ENCODE measurements at regions not wholly inside any gene's neighbourhood (a gene's known extent, or its start where the extent isn't known, plus 50 kb on each side); places are given as distances from the start of the nearest gene placed in this dataset.

DNA sequence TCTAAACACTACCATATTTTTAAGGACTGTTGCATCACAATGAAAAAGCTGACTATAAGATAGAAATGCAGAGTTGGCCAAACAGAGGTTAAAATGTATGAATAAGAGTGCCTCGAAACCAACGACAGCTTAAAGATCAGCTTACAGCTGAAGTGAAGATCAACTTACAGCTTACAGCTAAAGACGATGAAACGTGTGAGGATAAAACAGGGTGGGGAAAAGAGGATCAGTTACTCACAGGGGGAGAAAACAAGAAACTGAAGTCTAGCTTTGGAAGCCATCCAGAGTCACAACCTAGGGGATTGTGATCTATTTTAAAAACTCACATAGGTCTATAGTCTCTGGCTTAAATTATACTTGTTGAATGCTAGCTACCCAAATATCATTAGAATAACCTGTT is 220.0 kb downstream of the SNCAIP start:
- no peak for DNase-seq (ENCODE audit: low spot score in 2 of 2)
- H3K4me3 ChIP-seq (ENCODE audit: low read depth, poor library complexity, severe bottlenecking), result no peak overlapping the region
- WGBS, 2 donors, result 38 to 40% methylated on average over 4 of the region's 4 CpGs
- intact Hi-C loops (cut with DNase I; ENCODE audit: low total_unique reads), result no loop called here
- TF ChIP-seq, protein P1, sequence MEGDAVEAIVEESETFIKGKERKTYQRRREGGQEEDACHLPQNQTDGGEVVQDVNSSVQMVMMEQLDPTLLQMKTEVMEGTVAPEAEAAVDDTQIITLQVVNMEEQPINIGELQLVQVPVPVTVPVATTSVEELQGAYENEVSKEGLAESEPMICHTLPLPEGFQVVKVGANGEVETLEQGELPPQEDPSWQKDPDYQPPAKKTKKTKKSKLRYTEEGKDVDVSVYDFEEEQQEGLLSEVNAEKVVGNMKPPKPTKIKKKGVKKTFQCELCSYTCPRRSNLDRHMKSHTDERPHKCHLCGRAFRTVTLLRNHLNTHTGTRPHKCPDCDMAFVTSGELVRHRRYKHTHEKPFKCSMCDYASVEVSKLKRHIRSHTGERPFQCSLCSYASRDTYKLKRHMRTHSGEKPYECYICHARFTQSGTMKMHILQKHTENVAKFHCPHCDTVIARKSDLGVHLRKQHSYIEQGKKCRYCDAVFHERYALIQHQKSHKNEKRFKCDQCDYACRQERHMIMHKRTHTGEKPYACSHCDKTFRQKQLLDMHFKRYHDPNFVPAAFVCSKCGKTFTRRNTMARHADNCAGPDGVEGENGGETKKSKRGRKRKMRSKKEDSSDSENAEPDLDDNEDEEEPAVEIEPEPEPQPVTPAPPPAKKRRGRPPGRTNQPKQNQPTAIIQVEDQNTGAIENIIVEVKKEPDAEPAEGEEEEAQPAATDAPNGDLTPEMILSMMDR (IDR thresholded peaks at IDR 0.05), result no peak
- no peak for TF ChIP-seq POLR2A (IDR thresholded peaks at IDR 0.05)

DNA sequence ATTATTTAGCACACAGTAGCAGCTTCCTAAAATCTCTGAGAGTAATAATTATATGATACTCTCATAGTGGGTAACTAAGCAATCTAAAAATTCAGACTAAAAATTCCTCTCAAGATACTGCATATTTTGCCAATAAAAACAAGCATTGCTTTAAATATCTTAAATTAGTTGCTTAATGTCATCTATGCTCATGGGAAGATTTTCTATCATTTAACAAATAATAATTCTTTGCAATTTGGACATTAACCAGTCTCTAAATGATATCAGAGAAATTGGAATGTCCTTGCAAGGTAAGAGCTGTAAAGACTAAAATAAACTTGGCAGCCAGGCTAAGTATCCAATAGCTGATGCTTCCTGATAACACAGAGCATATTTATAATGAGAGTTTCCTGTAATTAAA is 221.8 kb downstream of the SNCAIP start:
- no peak overlapping the region for H3K4me3 ChIP-seq (ENCODE audit: low read depth, poor library complexity, severe bottlenecking)
- DNase-seq (ENCODE audit: low spot score in 2 of 2), result no peak
- no peak for TF ChIP-seq POLR2A (IDR thresholded peaks at IDR 0.05)
- TF ChIP-seq, protein P1 (IDR thresholded peaks at IDR 0.05), result no peak
- intact Hi-C loops (cut with DNase I; ENCODE audit: low total_unique reads), result no loop called here

DNA sequence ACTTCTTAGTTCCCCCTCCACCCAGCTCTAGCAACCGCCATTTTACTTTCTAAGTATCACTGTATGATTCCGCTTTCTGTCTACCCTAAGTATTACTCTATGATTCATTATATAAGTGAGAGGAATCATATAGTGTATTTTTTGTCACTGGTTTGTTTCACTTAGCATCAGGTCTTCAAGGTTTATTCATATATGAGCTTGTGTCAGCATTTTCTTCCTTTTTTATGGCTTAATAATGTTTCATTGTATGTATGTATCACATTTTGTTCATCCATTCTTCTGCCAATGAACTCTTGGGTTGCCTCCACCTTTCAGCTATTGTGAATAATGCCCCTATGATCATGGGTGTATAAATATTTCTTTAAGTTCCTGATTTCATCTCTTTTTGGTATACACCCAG is 222.8 kb downstream of the SNCAIP start:
- WGBS, 2 donors, result 73 to 97% methylated on average over 2 of the region's 2 CpGs
- intact Hi-C loops (cut with DNase I; ENCODE audit: low total_unique reads), result no loop called here
- no peak overlapping the region for H3K4me3 ChIP-seq (ENCODE audit: low read depth, poor library complexity, severe bottlenecking)
- no peak for DNase-seq (ENCODE audit: low spot score in 2 of 2)
- no peak for TF ChIP-seq POLR2A (IDR thresholded peaks at IDR 0.05)
- TF ChIP-seq, protein P1 (IDR thresholded peaks at IDR 0.05), result no peak

DNA sequence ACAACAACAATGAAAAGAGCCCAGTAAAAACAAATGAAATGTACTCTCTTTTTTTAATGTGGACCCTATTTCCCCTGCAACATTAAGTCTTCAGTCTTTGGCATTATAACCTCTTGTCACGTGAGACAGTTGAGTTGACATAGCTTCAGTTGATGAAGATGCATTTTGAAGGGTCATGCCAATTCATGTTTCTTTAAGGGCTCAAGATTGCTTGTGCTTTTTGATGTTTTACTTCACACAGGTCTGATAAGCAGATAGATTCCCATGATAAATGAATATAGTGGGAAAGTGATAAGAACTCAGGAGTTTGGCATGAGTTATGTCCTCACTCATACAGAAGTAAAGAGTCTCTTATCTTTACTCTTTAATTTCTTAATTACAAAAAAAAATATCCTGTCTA is 229.4 kb downstream of the SNCAIP start:
- no peak overlapping the region for H3K4me3 ChIP-seq (ENCODE audit: low read depth, poor library complexity, severe bottlenecking)
- WGBS, 2 donors, result 70 to 73% methylated on average over 1 of the region's 1 CpG
- no peak for TF ChIP-seq POLR2A (IDR thresholded peaks at IDR 0.05)
- TF ChIP-seq, protein P1 (IDR thresholded peaks at IDR 0.05), result no peak
- intact Hi-C loops (cut with DNase I; ENCODE audit: low total_unique reads), result no loop called here
- DNase-seq (ENCODE audit: low spot score in 2 of 2), result no peak

DNA sequence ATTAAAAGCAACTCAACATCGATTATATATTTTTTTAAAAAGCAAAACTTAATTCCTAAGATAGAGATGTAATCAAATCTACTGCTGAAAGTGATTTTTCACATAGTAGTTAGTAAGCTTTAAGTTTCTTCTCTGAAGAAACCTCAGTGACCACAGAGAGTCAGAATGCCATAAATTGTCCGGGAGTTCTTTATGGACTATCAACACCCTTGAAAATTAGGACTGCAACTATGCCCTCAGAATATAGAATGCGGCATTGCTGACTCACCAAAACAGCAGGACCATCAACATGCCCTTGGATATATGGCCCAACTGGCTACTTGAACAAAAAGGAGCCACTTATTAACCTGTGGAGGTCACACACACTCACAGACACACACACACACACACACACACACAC is 228.9 kb upstream of the SNX2 start:
- intact Hi-C loops (cut with DNase I; ENCODE audit: low total_unique reads), result no loop called here
- TF ChIP-seq, protein P1 (IDR thresholded peaks at IDR 0.05), result no peak
- TF ChIP-seq POLR2A (IDR thresholded peaks at IDR 0.05), result no peak
- no peak for DNase-seq (ENCODE audit: low spot score in 2 of 2)
- H3K4me3 ChIP-seq (ENCODE audit: low read depth, poor library complexity, severe bottlenecking), result no peak overlapping the region
- WGBS, 2 donors, result 68 to 69% methylated on average over 3 of the region's 3 CpGs

DNA sequence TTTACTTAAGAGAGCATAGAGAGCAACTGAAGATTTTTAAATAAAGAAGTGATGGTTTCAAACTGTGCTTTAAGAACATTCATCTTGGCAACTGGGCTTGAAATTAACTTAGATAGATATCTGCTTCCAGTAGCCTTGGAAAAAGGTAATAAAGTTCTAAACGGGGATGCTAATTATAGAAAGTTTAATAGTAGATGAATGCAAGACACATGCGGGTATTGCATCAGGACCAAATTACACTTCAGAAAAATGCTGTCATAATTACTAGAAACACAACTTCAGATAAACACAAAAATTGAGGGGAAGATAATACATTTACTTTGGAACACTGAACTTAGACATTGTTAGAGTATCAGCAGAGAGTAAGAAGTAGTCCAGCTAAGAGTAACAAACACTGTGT is 227.7 kb upstream of the SNX2 start:
- intact Hi-C loops (cut with DNase I; ENCODE audit: low total_unique reads), result no loop called here
- TF ChIP-seq, protein P1 (IDR thresholded peaks at IDR 0.05), result no peak
- no peak for TF ChIP-seq POLR2A (IDR thresholded peaks at IDR 0.05)
- H3K4me3 ChIP-seq (ENCODE audit: low read depth, poor library complexity, severe bottlenecking), result no peak overlapping the region
- no peak for DNase-seq (ENCODE audit: low spot score in 2 of 2)
- WGBS, 2 donors, result 44 to 50% methylated on average over 2 of the region's 2 CpGs
